ENCODE measurements at regions not wholly inside any gene's neighbourhood (a gene's known extent, or its start where the extent isn't known, plus 50 kb on each side); places are given as distances from the start of the nearest gene placed in this dataset.

- TF ChIP-seq ETS1 (IDR thresholded peaks at IDR 0.05) (no peak), EZH2 (IDR thresholded peaks at IDR 0.05; ENCODE audit: low read depth, unreplicated experiment) (no peak), STAT1 (IDR thresholded peaks at IDR 0.05; ENCODE audit: unreplicated experiment) (no peak), REST (IDR thresholded peaks at IDR 0.05; ENCODE audit: unreplicated experiment) (no peak), EZH2phosphoT487 (IDR thresholded peaks at IDR 0.05; ENCODE audit: unreplicated experiment) (no peak), POLR2AphosphoS5 (IDR thresholded peaks at IDR 0.05; ENCODE audit: low read depth) (no peak), JUNB (IDR thresholded peaks at IDR 0.05; ENCODE audit: unreplicated experiment) (no peak)
Measured at GRCh38 chr9:17060450-17060849, 74.4 kb upstream of the CNTLN start (continued).

GRCh38 chr9:17059465-17059864 lies 75.4 kb upstream of the CNTLN start:
- Histone ChIP-seq H3K4me2 (no peak overlapping the region), H3K4me1 (ENCODE audit: insufficient read depth) (no peaks in the 10 kb centered on the region), H3F3A (replicated peaks; ENCODE audit: low read depth) (no peaks in the 10 kb centered on the region), H3K27ac (ENCODE audit: low read depth) (no peak overlapping the region), H3K27me3 (ENCODE audit: insufficient read depth) (no peaks in the 10 kb centered on the region), H3K36me3 (ENCODE audit: insufficient read depth) (no peaks in the 10 kb centered on the region), H3K4me3 (no peak overlapping the region), H3K79me2 (replicated peaks; ENCODE audit: insufficient read depth) (no peaks in the 10 kb centered on the region), H3K9me2 (ENCODE audit: insufficient read depth) (no peaks in the 10 kb centered on the region), H2AFZ (no peak overlapping the region), H4K20me1 (replicated peaks; ENCODE audit: insufficient read depth) (no peaks in the 10 kb centered on the region)
- TF ChIP-seq CTCF (conservative IDR thresholded peaks at IDR 0.05; ENCODE audit: low read depth in 2 of 2) (no peak), ZNF462 (CRISPR knock-in tag; IDR thresholded peaks at IDR 0.05) (no peak)
- DNase-seq (ENCODE audit: low spot score): no peak
- Mint-ChIP-seq H3K27ac (no peak overlapping the region), H3K36me3 (ENCODE audit: low read depth) (no peaks in the 10 kb centered on the region), H3K4me1 (no peaks in the 10 kb centered on the region), H3K4me3 (no peak overlapping the region), H3K27me3 (ENCODE audit: insufficient read depth, low read depth, poor library complexity) (no peaks in the 10 kb centered on the region), H3K9me3 (no peaks in the 10 kb centered on the region)
- no peak for ATAC-seq
